ENCODE measurements at regions not wholly inside any gene's neighbourhood (a gene's known extent, or its start where the extent isn't known, plus 50 kb on each side); places are given as distances from the start of the nearest gene placed in this dataset.
"Not testable (repeated sequence)": the region's sequence is repeated elsewhere in the genome, so short reads cannot be mapped to it uniquely, and the experiment has no call there.

GRCh38 chr1:234950598-234950997, 178.0 kb downstream of the TOMM20 start:
- Histone ChIP-seq H3K9me3 (ENCODE audit: low read depth, low read length, poor library complexity, severe bottlenecking) (no peaks in the 10 kb centered on the region), H3K27ac (ENCODE audit: low read depth, low read length, poor library complexity, severe bottlenecking) (no peak overlapping the region), H3K27me3 (replicated peaks; ENCODE audit: insufficient read depth, low read depth, low read length, poor library complexity) (no peaks in the 10 kb centered on the region), H3K36me3 (ENCODE audit: insufficient read depth, low read length, poor library complexity, severe bottlenecking) (no peaks in the 10 kb centered on the region), H3K4me3 (ENCODE audit: low read depth, low read length, poor library complexity, severe bottlenecking) (no peak overlapping the region), H3K4me1 (ENCODE audit: insufficient read depth, low read length, poor library complexity, severe bottlenecking) (no peaks in the 10 kb centered on the region)
- ChIA-PET POLR2A (ENCODE audit: low non-redundant PET) (no interaction called here), CTCF (no interaction called here)
- TF ChIP-seq CTCF (conservative IDR thresholded peaks at IDR 0.05; ENCODE audit: low read depth, low read length) = no peak
- no peak for TF ChIP-seq EZH2 (IDR thresholded peaks at IDR 0.05; ENCODE audit: borderline replicate concordance, low read depth, low read length, poor library complexity, severe bottlenecking)
- no peak for DNase-seq (ENCODE audit: low spot score)
- intact Hi-C loops (cut with micrococcal nuclease; ENCODE audit: unreplicated experiment) = no loop called here
- BruUV-seq (replicated peaks) = no TSS peak

- BruUV-seq (replicated peaks); POLR2A ChIA-PET (ENCODE audit: low non-redundant PET); H3K27ac ChIP-seq (ENCODE audit: low read depth, low read length, poor library complexity, severe bottlenecking); DNase-seq (ENCODE audit: low spot score); H3K27me3 ChIP-seq (replicated peaks; ENCODE audit: insufficient read depth, low read depth, low read length, poor library complexity); H3K4me3 ChIP-seq (ENCODE audit: low read depth, low read length, poor library complexity, severe bottlenecking); H3K4me1 ChIP-seq (ENCODE audit: insufficient read depth, low read length, poor library complexity, severe bottlenecking); intact Hi-C loops (cut with micrococcal nuclease; ENCODE audit: unreplicated experiment); H3K9me3 ChIP-seq (ENCODE audit: low read depth, low read length, poor library complexity, severe bottlenecking); H3K36me3 ChIP-seq (ENCODE audit: insufficient read depth, low read length, poor library complexity, severe bottlenecking); CTCF ChIA-PET: not testable (repeated sequence)
Observed at GRCh38 chr1:234949528-234949927, 179.1 kb downstream of the TOMM20 start.

GRCh38 chr1:234944439-234945344, 183.9 kb downstream of the TOMM20 start:
- no peak for TF ChIP-seq CTCF (conservative IDR thresholded peaks at IDR 0.05; ENCODE audit: low read depth, low read length)
- TF ChIP-seq EZH2 (IDR thresholded peaks at IDR 0.05; ENCODE audit: borderline replicate concordance, low read depth, low read length, poor library complexity, severe bottlenecking) = no peak
- ChIA-PET POLR2A (ENCODE audit: low non-redundant PET) (no interaction called here), CTCF (no interaction called here)
- H3K27ac ChIP-seq (ENCODE audit: low read depth, low read length, poor library complexity, severe bottlenecking) = no peak overlapping the region
- H3K4me1 ChIP-seq (ENCODE audit: insufficient read depth, low read length, poor library complexity, severe bottlenecking) = no peaks in the 10 kb centered on the region
- no peak overlapping the region for H3K4me3 ChIP-seq (ENCODE audit: low read depth, low read length, poor library complexity, severe bottlenecking)
- no peaks in the 10 kb centered on the region for H3K36me3 ChIP-seq (ENCODE audit: insufficient read depth, low read length, poor library complexity, severe bottlenecking)
- DNase-seq (ENCODE audit: low spot score) = no peak
- intact Hi-C loops (cut with micrococcal nuclease; ENCODE audit: unreplicated experiment) = no loop called here
- no TSS peak for BruUV-seq (replicated peaks)
- H3K9me3 ChIP-seq (ENCODE audit: low read depth, low read length, poor library complexity, severe bottlenecking) = no peaks in the 10 kb centered on the region
- no peaks in the 10 kb centered on the region for H3K27me3 ChIP-seq (replicated peaks; ENCODE audit: insufficient read depth, low read depth, low read length, poor library complexity)
